ENCODE measurements at regions not wholly inside any gene's neighbourhood (a gene's known extent, or its start where the extent isn't known, plus 50 kb on each side); places are given as distances from the start of the nearest gene placed in this dataset.
"Not testable (repeated sequence)": the region's sequence is repeated elsewhere in the genome, so short reads cannot be mapped to it uniquely, and the experiment has no call there.

DNA sequence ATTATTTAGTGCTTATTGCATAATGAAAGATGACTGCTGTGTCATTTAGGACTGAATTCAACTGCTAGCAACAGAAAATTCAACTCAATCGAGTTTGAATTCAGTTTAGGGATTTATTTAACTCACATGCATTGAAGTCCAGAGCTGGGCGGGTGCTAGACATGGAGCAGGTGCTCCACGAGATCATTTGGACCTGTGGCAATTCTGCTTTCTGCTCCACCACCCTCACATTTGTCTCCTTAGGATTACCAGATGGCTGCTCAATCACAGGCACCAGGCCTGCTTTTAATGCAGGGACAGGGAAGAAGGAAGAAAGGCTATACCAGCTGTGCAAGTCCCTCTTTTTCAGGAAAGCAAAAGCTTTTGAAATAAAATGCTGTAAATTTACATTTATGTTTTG is 572.9 kb upstream of the SLC8A1 start:
- TF ChIP-seq, protein P1, sequence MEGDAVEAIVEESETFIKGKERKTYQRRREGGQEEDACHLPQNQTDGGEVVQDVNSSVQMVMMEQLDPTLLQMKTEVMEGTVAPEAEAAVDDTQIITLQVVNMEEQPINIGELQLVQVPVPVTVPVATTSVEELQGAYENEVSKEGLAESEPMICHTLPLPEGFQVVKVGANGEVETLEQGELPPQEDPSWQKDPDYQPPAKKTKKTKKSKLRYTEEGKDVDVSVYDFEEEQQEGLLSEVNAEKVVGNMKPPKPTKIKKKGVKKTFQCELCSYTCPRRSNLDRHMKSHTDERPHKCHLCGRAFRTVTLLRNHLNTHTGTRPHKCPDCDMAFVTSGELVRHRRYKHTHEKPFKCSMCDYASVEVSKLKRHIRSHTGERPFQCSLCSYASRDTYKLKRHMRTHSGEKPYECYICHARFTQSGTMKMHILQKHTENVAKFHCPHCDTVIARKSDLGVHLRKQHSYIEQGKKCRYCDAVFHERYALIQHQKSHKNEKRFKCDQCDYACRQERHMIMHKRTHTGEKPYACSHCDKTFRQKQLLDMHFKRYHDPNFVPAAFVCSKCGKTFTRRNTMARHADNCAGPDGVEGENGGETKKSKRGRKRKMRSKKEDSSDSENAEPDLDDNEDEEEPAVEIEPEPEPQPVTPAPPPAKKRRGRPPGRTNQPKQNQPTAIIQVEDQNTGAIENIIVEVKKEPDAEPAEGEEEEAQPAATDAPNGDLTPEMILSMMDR (IDR thresholded peaks at IDR 0.05; ENCODE audit: control insufficient read depth, insufficient read depth, low read depth, low read length, missing control alignments) = no peak
- no peak for DNase-seq (ENCODE audit: low read depth)
- no peak overlapping the region for H3K4me3 ChIP-seq (ENCODE audit: control insufficient read depth, low read depth, low read length)

DNA sequence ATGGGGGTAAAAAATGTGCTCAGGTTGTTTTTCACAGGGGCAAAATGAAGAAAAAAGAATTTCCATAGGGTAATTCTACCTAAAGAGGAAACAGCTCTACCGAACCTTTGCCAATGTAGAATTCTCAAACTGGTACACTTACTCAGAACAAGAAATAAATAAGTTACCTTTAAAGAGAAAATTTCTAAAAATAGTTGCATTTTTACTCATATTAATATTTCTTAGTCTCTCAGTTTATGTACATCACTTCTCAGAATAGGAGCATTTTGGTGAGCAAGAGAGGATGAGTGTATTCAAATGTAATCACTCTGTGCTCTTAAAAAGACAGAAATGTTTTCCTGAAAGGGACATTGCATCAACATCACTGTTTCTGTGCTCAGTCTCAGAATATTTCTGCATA is 574.7 kb upstream of the SLC8A1 start:
- DNase-seq (ENCODE audit: low read depth) = no peak
- H3K4me3 ChIP-seq (ENCODE audit: control insufficient read depth, low read depth, low read length) = no peak overlapping the region
- TF ChIP-seq, protein P1 (IDR thresholded peaks at IDR 0.05; ENCODE audit: control insufficient read depth, insufficient read depth, low read depth, low read length, missing control alignments) = no peak

DNA sequence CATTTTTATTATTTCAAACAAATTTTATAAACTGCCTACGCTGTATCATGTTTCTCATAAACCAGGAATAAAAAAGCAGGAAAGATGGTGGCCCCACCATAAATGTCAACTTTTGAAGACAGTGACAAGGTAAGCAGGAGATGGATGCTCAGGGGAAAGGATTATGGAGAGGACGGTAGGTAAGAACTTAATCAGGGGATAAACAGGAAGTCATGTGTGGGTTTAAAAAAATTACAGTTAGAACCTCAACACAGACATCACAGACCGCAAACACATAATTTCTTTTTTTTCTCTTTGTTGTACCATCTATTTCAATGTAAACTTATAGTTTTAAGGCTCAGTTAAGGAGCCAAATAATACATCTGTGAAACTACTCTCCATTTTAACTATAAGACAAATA is 575.2 kb upstream of the SLC8A1 start:
- H3K4me3 ChIP-seq (ENCODE audit: control insufficient read depth, low read depth, low read length) = no peak overlapping the region
- TF ChIP-seq, protein P1 (IDR thresholded peaks at IDR 0.05; ENCODE audit: control insufficient read depth, insufficient read depth, low read depth, low read length, missing control alignments) = no peak
- no peak for DNase-seq (ENCODE audit: low read depth)

DNA sequence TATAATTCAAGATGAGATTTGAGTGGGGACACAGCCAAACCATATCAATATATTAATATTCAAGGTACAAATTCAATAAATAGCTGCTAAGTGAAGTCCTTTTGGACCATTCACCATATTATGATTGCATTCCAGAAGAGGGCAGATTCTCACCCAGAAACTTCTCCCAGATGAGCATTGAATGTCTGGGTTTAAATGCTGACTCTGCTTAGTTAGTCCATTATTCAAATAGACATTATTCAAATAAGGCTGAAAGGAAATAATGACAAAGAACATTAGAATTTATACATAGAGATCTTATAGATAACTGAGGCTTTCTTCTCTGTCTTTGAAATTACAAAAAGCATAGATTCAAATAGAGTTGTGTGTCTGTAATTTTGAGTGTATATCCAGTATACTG is 579.4 kb upstream of the SLC8A1 start:
- TF ChIP-seq, protein P1 (IDR thresholded peaks at IDR 0.05; ENCODE audit: control insufficient read depth, insufficient read depth, low read depth, low read length, missing control alignments) = no peak
- no peak overlapping the region for H3K4me3 ChIP-seq (ENCODE audit: control insufficient read depth, low read depth, low read length)
- no peak for DNase-seq (ENCODE audit: low read depth)

DNA sequence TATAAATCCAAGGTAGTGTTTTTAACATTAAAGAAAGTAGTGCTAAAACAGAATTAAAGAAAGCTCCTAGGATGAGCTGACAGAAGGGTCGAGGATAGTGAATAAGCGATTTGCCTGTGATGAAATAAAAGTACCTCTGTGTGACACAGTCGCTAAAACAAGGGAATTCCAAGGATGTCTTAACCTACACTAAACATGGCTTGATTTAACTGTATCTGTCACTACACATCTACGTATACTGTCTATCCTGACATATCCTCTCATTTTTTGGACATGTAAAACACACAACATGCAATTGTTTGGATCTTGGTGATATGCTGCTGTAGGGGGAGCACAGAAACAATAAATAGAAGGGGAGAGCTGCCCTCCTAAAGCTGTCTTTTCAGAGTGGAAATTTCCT is 580.8 kb upstream of the SLC8A1 start:
- H3K4me3 ChIP-seq (ENCODE audit: control insufficient read depth, low read depth, low read length) = no peak overlapping the region
- TF ChIP-seq, protein P1 (IDR thresholded peaks at IDR 0.05; ENCODE audit: control insufficient read depth, insufficient read depth, low read depth, low read length, missing control alignments) = no peak
- DNase-seq (ENCODE audit: low read depth) = no peak

DNA sequence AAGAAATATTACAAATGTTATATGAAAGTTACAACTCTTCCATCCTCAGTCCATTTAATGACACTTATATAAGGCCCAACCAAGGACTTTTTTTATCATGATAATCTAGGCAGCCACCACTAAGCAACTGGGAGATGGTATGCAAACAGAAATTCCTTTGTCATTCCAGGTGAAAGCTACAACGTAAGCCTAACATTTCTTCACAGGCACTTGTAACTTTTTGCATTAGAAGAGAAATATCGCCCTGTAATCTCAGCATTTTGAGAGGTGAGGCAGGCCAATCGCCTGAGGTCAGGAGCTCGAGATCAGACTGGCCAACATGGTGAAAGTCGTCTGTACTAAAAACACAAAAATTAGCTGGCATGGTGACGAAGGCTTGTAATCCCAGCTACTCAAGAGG is 581.2 kb upstream of the SLC8A1 start:
- no peak overlapping the region for H3K4me3 ChIP-seq (ENCODE audit: control insufficient read depth, low read depth, low read length)
- TF ChIP-seq, protein P1 (IDR thresholded peaks at IDR 0.05; ENCODE audit: control insufficient read depth, insufficient read depth, low read depth, low read length, missing control alignments) = no peak
- no peak for DNase-seq (ENCODE audit: low read depth)

DNA sequence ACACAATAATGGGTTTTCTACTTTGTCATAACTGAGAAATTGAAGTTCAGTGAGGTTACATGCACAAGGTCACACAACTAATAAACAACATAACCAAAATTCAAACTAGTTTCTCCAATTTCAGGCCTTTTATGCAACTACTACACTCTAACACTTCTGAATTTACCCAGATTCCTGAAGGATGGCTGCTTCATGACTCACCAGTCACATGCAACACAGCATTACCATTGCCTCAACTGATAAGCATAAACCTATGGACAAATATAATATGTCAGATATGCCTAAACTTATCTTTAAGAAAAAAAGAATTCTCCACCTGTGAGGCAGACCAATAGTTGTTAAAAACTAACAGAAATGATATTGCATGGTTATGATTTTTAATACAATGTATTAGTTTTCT is 586.5 kb upstream of the SLC8A1 start:
- no peak for DNase-seq (ENCODE audit: low read depth)
- TF ChIP-seq, protein P1 (IDR thresholded peaks at IDR 0.05; ENCODE audit: control insufficient read depth, insufficient read depth, low read depth, low read length, missing control alignments) = no peak
- no peak overlapping the region for H3K4me3 ChIP-seq (ENCODE audit: control insufficient read depth, low read depth, low read length)

DNA sequence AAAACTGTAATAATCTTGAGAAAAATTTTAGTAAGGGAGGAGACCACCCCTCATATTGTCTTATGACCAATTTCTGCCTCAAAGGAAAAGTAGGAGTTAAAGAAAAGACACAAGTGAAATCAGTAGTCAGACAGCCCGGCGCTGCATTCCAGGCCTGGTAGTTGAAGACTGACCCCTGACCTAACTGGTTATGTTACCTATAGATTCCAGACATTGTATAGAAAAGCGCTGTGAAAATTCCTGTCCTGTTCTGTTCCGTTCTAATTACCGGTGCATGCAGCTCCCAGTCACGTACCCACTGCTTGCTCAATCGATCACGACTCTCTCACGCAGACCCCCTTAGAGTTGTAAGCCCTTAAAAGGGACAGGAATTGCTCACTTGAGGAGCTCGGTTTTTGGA is 587.9 kb upstream of the SLC8A1 start:
- not testable (repeated sequence) for DNase-seq (ENCODE audit: low read depth); H3K4me3 ChIP-seq (ENCODE audit: control insufficient read depth, low read depth, low read length)
